IMR-90 (cell line): ENCODE measurements at regions not wholly inside any gene's neighbourhood (a gene's known extent, or its start where the extent isn't known, plus 50 kb on each side); places are given as distances from the start of the nearest gene placed in this dataset.

Experiments
- ATAC-seq: fragments of 200-7000 bp; cut with Tn5 transposase; 2 replicates; pipeline ENCODE4 v1.9.1; 2020; ENCODE audit warnings: low read depth, mild to moderate bottlenecking, moderate library complexity
- BruUV-seq: library from RNA; stranded (reverse); fragments of 400-500 nt; replicated peaks from 2 replicates; lab custom pipeline; 2021; lab: Mats Ljungman, UMichigan
- CTCF ChIA-PET: fragments of 300-600 bp; formaldehyde crosslinking; extraction: SDS; loops from one replicate; lab custom pipeline; 2021; ENCODE audit warnings: antibody characterized with exemption; lab: Yijun Ruan, JAX
- POLR2A ChIA-PET: fragments of 300-600 bp; sonication (Branson Sonifier 250); formaldehyde crosslinking; loops from one replicate; lab custom pipeline; 2022; ENCODE audit warnings: antibody characterized with exemption; ENCODE audit not compliant: unreplicated experiment; lab: Charles Lee
- DNase-seq: peaks from one replicate; pipeline ENCODE4 v3.0.0; 2013
- H2AFZ ChIP-seq: replicated peaks from 2 replicates; pipeline ENCODE3; 2013; ENCODE audit warnings: low read length, mild to moderate bottlenecking; ENCODE audit not compliant: poor library complexity
- H2AK5ac ChIP-seq: 2 replicates; pipeline ENCODE4 v1.6.1; 2013; ENCODE audit warnings: low read depth, low read length, inconsistent platforms
- H2AK9ac ChIP-seq: replicated peaks from 2 replicates; pipeline ENCODE3; 2013; ENCODE audit warnings: mild to moderate bottlenecking, low read depth, low read length, moderate library complexity; ENCODE audit not compliant: poor library complexity
- H2BK120ac ChIP-seq: 2 replicates; pipeline ENCODE4 v1.6.1; 2013; ENCODE audit warnings: low read depth, low read length, inconsistent platforms
- H2BK15ac ChIP-seq: 3 replicates; pipeline ENCODE4 v1.6.1; 2013; ENCODE audit warnings: low read depth, low read length, inconsistent platforms
- H2BK20ac ChIP-seq: 2 replicates; pipeline ENCODE4 v1.6.1; 2013; ENCODE audit warnings: low read depth, mild to moderate bottlenecking, inconsistent platforms, low read length, moderate library complexity
- H2BK5ac ChIP-seq: 2 replicates; pipeline ENCODE4 v1.6.1; 2013; ENCODE audit warnings: mild to moderate bottlenecking, low read depth, low read length, inconsistent platforms; ENCODE audit not compliant: poor library complexity, severe bottlenecking
- H3K14ac ChIP-seq: replicated peaks from 2 replicates; pipeline ENCODE4 v1.6.1; 2013; ENCODE audit warnings: low read depth, low read length, inconsistent platforms
- H3K18ac ChIP-seq: 2 replicates; pipeline ENCODE4 v1.6.1; 2013; ENCODE audit warnings: low read depth, low read length, control low read depth
- H3K23ac ChIP-seq: 2 replicates; pipeline ENCODE4 v1.6.1; 2013; ENCODE audit warnings: low read depth, low read length, inconsistent platforms
- H3K27ac ChIP-seq: 2 replicates; pipeline ENCODE4 v1.5.1; 2013; ENCODE audit warnings: mild to moderate bottlenecking, control low read depth, low read length; ENCODE audit not compliant: insufficient read depth
- H3K27me3 ChIP-seq: 2 replicates; pipeline ENCODE4 v1.6.1; 2013; ENCODE audit warnings: low read length; ENCODE audit not compliant: control insufficient read depth, insufficient read depth
- H3K36me3 ChIP-seq: 2 replicates; pipeline ENCODE4 v1.6.1; 2013; ENCODE audit warnings: low read length, mixed read lengths; ENCODE audit not compliant: control insufficient read depth, insufficient read depth
- H3K4ac ChIP-seq: 2 replicates; pipeline ENCODE4 v1.6.1; 2013; ENCODE audit warnings: low read depth, low read length, inconsistent platforms
- H3K4me1 ChIP-seq: 2 replicates; pipeline ENCODE4 v1.6.1; 2013; ENCODE audit warnings: low read length, mixed read lengths; ENCODE audit not compliant: control insufficient read depth, insufficient read depth
- H3K4me2 ChIP-seq: 2 replicates; pipeline ENCODE4 v1.6.1; 2013; ENCODE audit warnings: low read depth, mild to moderate bottlenecking, control low read depth, low read length, moderate library complexity
- H3K4me3 ChIP-seq: 2 replicates; pipeline ENCODE4 v1.5.1; 2013; ENCODE audit warnings: low read depth, mild to moderate bottlenecking, control low read depth, low read length, moderate library complexity; ENCODE audit not compliant: insufficient read depth
- H3K56ac ChIP-seq: 2 replicates; pipeline ENCODE4 v1.6.1; 2013; ENCODE audit warnings: low read length, inconsistent platforms; ENCODE audit not compliant: insufficient read depth; ENCODE audit errors: extremely low read depth
- H3K79me1 ChIP-seq, 2 experiments: 2 replicates each; pipeline ENCODE4 v1.6.1; 2013; ENCODE audit warnings: low read length in 2 of 2, inconsistent platforms in 1 of 2, low read depth in 1 of 2
- H3K9ac ChIP-seq: 2 replicates; pipeline ENCODE4 v1.6.1; 2013; ENCODE audit warnings: low read depth, low read length, control low read depth
- H3K9me1 ChIP-seq: 2 replicates; pipeline ENCODE4 v1.6.1; 2013; ENCODE audit warnings: low read length, inconsistent platforms; ENCODE audit not compliant: insufficient read depth
- H3K9me3 ChIP-seq: 2 replicates; pipeline ENCODE4 v1.6.1; 2013; ENCODE audit warnings: low read length; ENCODE audit not compliant: control insufficient read depth, insufficient read depth
- H4K20me1 ChIP-seq: 2 replicates; pipeline ENCODE4 v1.6.1; 2013; ENCODE audit warnings: low read length, inconsistent platforms; ENCODE audit not compliant: insufficient read depth
- H4K5ac ChIP-seq: 2 replicates; pipeline ENCODE4 v1.6.1; 2013; ENCODE audit warnings: mild to moderate bottlenecking, low read depth, low read length, control low read depth
- H4K8ac ChIP-seq, 2 experiments: 2 replicates each; pipeline ENCODE4 v1.6.1; 2013; ENCODE audit warnings: low read depth in 2 of 2, low read length in 2 of 2, control low read depth in 1 of 2, inconsistent platforms in 1 of 2
- H4K91ac ChIP-seq: 2 replicates; pipeline ENCODE4 v1.6.1; 2013; ENCODE audit warnings: low read depth, low read length, inconsistent platforms; ENCODE audit not compliant: insufficient read depth
- RCOR1 ChIP-seq: IDR thresholded peaks from 2 replicates; pipeline ENCODE4 v1.6.1; 2012; ENCODE audit warnings: mild to moderate bottlenecking, low read length, improper control_type of control experiment; ENCODE audit not compliant: insufficient replicate concordance
- WGBS, 2 experiments: methylation state at CpG; one replicate each; pipeline versions ENCODE4 v1.1.5 to v1.1.7; 2013; ENCODE audit warnings: missing lambda C conversion rate in 2 of 2; ENCODE audit not compliant: insufficient read length in 1 of 2; ENCODE audit errors: extremely low coverage in 2 of 2; 5-methylcytosine and 5-hydroxymethylcytosine counted together
- dilution Hi-C: fragments of 300-500 bp; cut with HindIII; formaldehyde crosslinking; loops from one replicate; pipeline ENCODE4 v1.14.3; 2018; ENCODE audit warnings: low sequenced_read_pairs; ENCODE audit not compliant: unreplicated experiment
- in situ Hi-C: fragments of 300-500 bp; cut with MboI; formaldehyde crosslinking; loops from 3 replicates; pipeline ENCODE4 v1.14.3; 2019; ENCODE audit warnings: low sequenced_read_pairs, inconsistent platforms, mixed read lengths
- intact Hi-C: fragments of 100-400 bp; cut with micrococcal nuclease; formaldehyde crosslinking; loops from 2 replicates; pipeline ENCODE4 v1.10.0; 2022
- TF ChIP-seq, protein P1 (sequence below): fragments of 150-350 bp; IDR thresholded peaks from 2 replicates; pipeline ENCODE4 v1.6.1; 2016; ENCODE audit warnings: low read depth, mild to moderate bottlenecking, low read length, moderate library complexity, borderline replicate concordance

- Histone ChIP-seq H2BK120ac (no peak overlapping the region), H4K91ac (no peak overlapping the region), H3K4ac (no peak overlapping the region), H2AK9ac (no peak overlapping the region), H3K23ac (no peak overlapping the region), H4K8ac (no peak overlapping the region), H3K79me1 (no peaks in the 10 kb centered on the region), H4K20me1 (no peaks in the 10 kb centered on the region), H3K18ac (no peak overlapping the region), H2BK5ac (no peak overlapping the region), H2AK5ac (no peak overlapping the region), H3K4me1 (peaks cover 6% of the 10 kb centered on the region), H3K56ac (no peak overlapping the region), H3K4me3 (no peak overlapping the region), H3K14ac (no peak overlapping the region), H3K36me3 (no peaks in the 10 kb centered on the region), H2BK15ac (no peak overlapping the region), H4K5ac (no peak overlapping the region), H3K27ac (no peak overlapping the region), H3K9me3 (no peaks in the 10 kb centered on the region; the same call in 1 of the 2 replicates), H3K9me1 (peaks cover 1% of the 10 kb centered on the region; the same call in 1 of the 2 replicates), H3K9ac (no peak overlapping the region), H3K27me3 (peaks cover 10% of the 10 kb centered on the region; the same call in 1 of the 2 replicates), H3K4me2 (no peak overlapping the region), H2AFZ (no peak overlapping the region), H2BK20ac (no peak overlapping the region)
- BruUV-seq, result no TSS peak
- CTCF ChIA-PET, result no interaction called here
- TF ChIP-seq, protein P1, sequence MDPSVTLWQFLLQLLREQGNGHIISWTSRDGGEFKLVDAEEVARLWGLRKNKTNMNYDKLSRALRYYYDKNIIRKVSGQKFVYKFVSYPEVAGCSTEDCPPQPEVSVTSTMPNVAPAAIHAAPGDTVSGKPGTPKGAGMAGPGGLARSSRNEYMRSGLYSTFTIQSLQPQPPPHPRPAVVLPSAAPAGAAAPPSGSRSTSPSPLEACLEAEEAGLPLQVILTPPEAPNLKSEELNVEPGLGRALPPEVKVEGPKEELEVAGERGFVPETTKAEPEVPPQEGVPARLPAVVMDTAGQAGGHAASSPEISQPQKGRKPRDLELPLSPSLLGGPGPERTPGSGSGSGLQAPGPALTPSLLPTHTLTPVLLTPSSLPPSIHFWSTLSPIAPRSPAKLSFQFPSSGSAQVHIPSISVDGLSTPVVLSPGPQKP, result no peak
- no peak for TF ChIP-seq RCOR1
- dilution Hi-C loops, result no loop called here
- in situ Hi-C loops, result no loop called here
- WGBS, 2 experiments, result 81% methylated on average over 4 of the region's 11 CpGs; no CpG with 5 or more reads in 1 of the 2 experiments
- intact Hi-C loops, result no loop called here
- DNase-seq, result no peak
- ATAC-seq, result no peak
- POLR2A ChIA-PET, result no interaction called here
Measured at GRCh38 chr2:8611700-8612099, 70.2 kb upstream of the ID2 start.
